Head of caudate nucleus (tissue), 42 donors: ENCODE measurements at regions not wholly inside any gene's neighbourhood (a gene's known extent, or its start where the extent isn't known, plus 50 kb on each side); places are given as distances from the start of the nearest gene placed in this dataset.

Source experiments
- DNase-seq, 42 donors: peaks; one replicate each; pipeline versions ENCODE4 v3.0.0 to v3.0.0-alpha.2; 2020 to 2021; ENCODE audit warnings: mixed read lengths in 7 of 42
- intact Hi-C: fragments of 100-400 bp; cut with DNase I; formaldehyde crosslinking; loops from one replicate; pipeline ENCODE4 v1.15.0; 2022

- peak in 31 of 42 donors; percentile 1 to 56 (median 21) for DNase-seq
- intact Hi-C loops, result no loop called here
Observed at GRCh38 chr6:164554700-164555476, 754.5 kb downstream of the C6orf118 start.

- no peak for DNase-seq
- intact Hi-C loops, result no loop called here
Observed at GRCh38 chr6:164554226-164554625, 755.2 kb downstream of the C6orf118 start.

GRCh38 chr6:164551706-164552105 is 757.7 kb downstream of the C6orf118 start:
- DNase-seq, result no peak
- intact Hi-C loops, result no loop called here

- intact Hi-C loops, result no loop called here
- DNase-seq, result no peak
Observed at GRCh38 chr6:164547076-164547475, 762.3 kb downstream of the C6orf118 start.

GRCh38 chr6:164546263-164546662 is 763.1 kb downstream of the C6orf118 start:
- intact Hi-C loops, result no loop called here
- DNase-seq, result no peak

GRCh38 chr6:164534070-164534766 is 775.2 kb downstream of the C6orf118 start:
- intact Hi-C loops, result no loop called here
- DNase-seq, result no peak

- DNase-seq, result peak in 28 of 42 donors; percentile 3 to 59 (median 21)
- intact Hi-C loops, result no loop called here
Observed at GRCh38 chr6:164533045-164533362, 776.4 kb downstream of the C6orf118 start.

- no peak for DNase-seq
- intact Hi-C loops, result no loop called here
Observed at GRCh38 chr6:164532198-164533044, 777.0 kb downstream of the C6orf118 start.

GRCh38 chr6:164531736-164532135 is 777.7 kb downstream of the C6orf118 start:
- no peak for DNase-seq
- intact Hi-C loops, result no loop called here

- intact Hi-C loops, result no loop called here
Observed at GRCh38 chr6:164528539-164528938, 780.9 kb downstream of the C6orf118 start.

GRCh38 chr6:164523087-164523654 is 786.2 kb downstream of the C6orf118 start:
- intact Hi-C loops, result no loop called here
- no peak for DNase-seq

More at GRCh38 chr6:164528539-164528938, 780.9 kb downstream of the C6orf118 start:
- no peak for DNase-seq

GRCh38 chr6:164520916-164521315 is 788.5 kb downstream of the C6orf118 start:
- no peak for DNase-seq
- intact Hi-C loops, result no loop called here

GRCh38 chr6:164507206-164507940 is 802.0 kb downstream of the C6orf118 start:
- no peak for DNase-seq
- intact Hi-C loops, result no loop called here

GRCh38 chr6:164505425-164505824 is 804.0 kb downstream of the C6orf118 start:
- intact Hi-C loops, result no loop called here
- DNase-seq, result no peak

- no peak for DNase-seq
Observed at GRCh38 chr6:164502833-164503232, 806.6 kb downstream of the C6orf118 start.

GRCh38 chr6:164495882-164496495 is 813.4 kb downstream of the C6orf118 start:
- intact Hi-C loops, result no loop called here
- DNase-seq, result no peak

More at GRCh38 chr6:164502833-164503232, 806.6 kb downstream of the C6orf118 start:
- intact Hi-C loops, result no loop called here

GRCh38 chr6:164478426-164478825 is 831.0 kb downstream of the C6orf118 start:
- intact Hi-C loops, result no loop called here
- DNase-seq, result no peak

- DNase-seq, result no peak
- intact Hi-C loops, result no loop called here
Observed at GRCh38 chr6:164477790-164478189, 831.6 kb downstream of the C6orf118 start.
